ENCODE measurements at regions not wholly inside any gene's neighbourhood (a gene's known extent, or its start where the extent isn't known, plus 50 kb on each side); places are given as distances from the start of the nearest gene placed in this dataset.

- Mint-ChIP-seq H3K4me1 (no peaks in the 10 kb centered on the region), H3K27ac (peak overlapping the region in 1 of 7 donors; percentile 56), H3K9me3 (no peaks in the 10 kb centered on the region), H3K4me3 (no peak overlapping the region), H3K36me3 (peaks cover 5 to 10% of the 10 kb centered on the region in 2 donors), H3K27me3 (ENCODE audit: low read depth in 3 of 3) (peaks cover 0 to 4% (median 0%) of the 10 kb centered on the region in 3 donors)
- H3K9ac ChIP-seq (ENCODE audit: insufficient read depth, low read length, poor library complexity, severe bottlenecking) = no peak overlapping the region
- no peaks in the 10 kb centered on the region for H3K36me3 ChIP-seq (replicated peaks in 1 of 2; ENCODE audit: control insufficient read depth in 1 of 2, insufficient read depth in 2 of 2, low read length in 2 of 2)
- no peak overlapping the region for H3K4me3 ChIP-seq (replicated peaks in 1 of 3; ENCODE audit: low read depth in 2 of 3, low read length in 3 of 3)
- no peaks in the 10 kb centered on the region for H3K79me2 ChIP-seq (ENCODE audit: insufficient read depth, low read length)
- no peak for DNase-seq
- intact Hi-C loops (cut with micrococcal nuclease) = no loop called here
- H3K9me3 ChIP-seq (replicated peaks in 1 of 2; ENCODE audit: control insufficient read depth in 1 of 2, insufficient read depth in 1 of 2, low read length in 2 of 2) = no peaks in the 10 kb centered on the region
- H3K4me2 ChIP-seq (replicated peaks; ENCODE audit: extremely low read depth, low read length, poor library complexity, severe bottlenecking) = no peak overlapping the region
- H3K27ac ChIP-seq (ENCODE audit: low read depth in 1 of 2, low read length in 2 of 2) = no peak overlapping the region
- WGBS (ENCODE audit: insufficient coverage) = no CpG with 5 or more reads among the region's 6 CpGs
- TF ChIP-seq CTCF (IDR thresholded peaks at IDR 0.05) = no peak
- no peaks in the 10 kb centered on the region for H3K4me1 ChIP-seq (ENCODE audit: control insufficient read depth in 1 of 2, insufficient read depth in 2 of 2, low read length in 2 of 2)
- no peak overlapping the region for H2AFZ ChIP-seq (ENCODE audit: insufficient read depth, low read depth, low read length, poor library complexity, severe bottlenecking)
- H4K20me1 ChIP-seq (ENCODE audit: insufficient read depth, low read length) = peaks cover 16% of the 10 kb centered on the region
- H3K27me3 ChIP-seq (ENCODE audit: control insufficient read depth in 2 of 2, insufficient read depth in 2 of 2, low read length in 2 of 2) = no peaks in the 10 kb centered on the region
Observed at GRCh38 chr1:39122056-39122455, 82.4 kb upstream of the MACF1 start.

- Mint-ChIP-seq H3K36me3 (peaks cover 5 to 10% of the 10 kb centered on the region in 2 donors), H3K27me3 (ENCODE audit: low read depth in 3 of 3) (peaks cover 0 to 2% (median 0%) of the 10 kb centered on the region in 3 donors), H3K9me3 (no peaks in the 10 kb centered on the region), H3K4me1 (peaks cover 2% of the 10 kb centered on the region), H3K27ac (no peak overlapping the region), H3K4me3 (no peak overlapping the region)
- TF ChIP-seq CTCF (IDR thresholded peaks at IDR 0.05) = no peak
- Histone ChIP-seq H3K9ac (ENCODE audit: insufficient read depth, low read length, poor library complexity, severe bottlenecking) (no peak overlapping the region), H3K36me3 (replicated peaks in 1 of 2; ENCODE audit: control insufficient read depth in 1 of 2, insufficient read depth in 2 of 2, low read length in 2 of 2) (no peaks in the 10 kb centered on the region), H4K20me1 (ENCODE audit: insufficient read depth, low read length) (peaks cover 6% of the 10 kb centered on the region), H3K79me2 (ENCODE audit: insufficient read depth, low read length) (no peaks in the 10 kb centered on the region), H3K9me3 (replicated peaks in 1 of 2; ENCODE audit: control insufficient read depth in 1 of 2, insufficient read depth in 1 of 2, low read length in 2 of 2) (no peaks in the 10 kb centered on the region), H3K4me1 (ENCODE audit: control insufficient read depth in 1 of 2, insufficient read depth in 2 of 2, low read length in 2 of 2) (no peaks in the 10 kb centered on the region), H3K27me3 (ENCODE audit: control insufficient read depth in 2 of 2, insufficient read depth in 2 of 2, low read length in 2 of 2) (no peaks in the 10 kb centered on the region), H3K4me2 (replicated peaks; ENCODE audit: extremely low read depth, low read length, poor library complexity, severe bottlenecking) (no peak overlapping the region), H3K27ac (ENCODE audit: low read depth in 1 of 2, low read length in 2 of 2) (no peak overlapping the region), H2AFZ (ENCODE audit: insufficient read depth, low read depth, low read length, poor library complexity, severe bottlenecking) (no peak overlapping the region), H3K4me3 (replicated peaks in 1 of 3; ENCODE audit: low read depth in 2 of 3, low read length in 3 of 3) (no peak overlapping the region)
- intact Hi-C loops (cut with micrococcal nuclease) = no loop called here
- WGBS (ENCODE audit: insufficient coverage) = no CpG with 5 or more reads among the region's 1 CpG
- no peak for DNase-seq
Observed at GRCh38 chr1:39124282-39124681, 80.2 kb upstream of the MACF1 start.

Data from CD14-positive monocyte (primary cell).